Fibroblast of skin of back (primary cell): ENCODE measurements at regions not wholly inside any gene's neighbourhood (a gene's known extent, or its start where the extent isn't known, plus 50 kb on each side); places are given as distances from the start of the nearest gene placed in this dataset.

ENCODE experiments used
- DNase-seq: peaks from one replicate; pipeline ENCODE4 v3.0.0-alpha.2; 2013

GRCh38 chr22:49363526-49364230 is 464.0 kb downstream of the BRD1 start:
- DNase-seq: no peak

GRCh38 chr22:49362211-49362839 is 465.3 kb downstream of the BRD1 start:
- no peak for DNase-seq

GRCh38 chr22:49361164-49361563 is 466.5 kb downstream of the BRD1 start:
- no peak for DNase-seq

- DNase-seq: peak; percentile 42
Measured at GRCh38 chr22:49360746-49361145, 466.9 kb downstream of the BRD1 start.

- no peak for DNase-seq
Measured at GRCh38 chr22:49359076-49359475, 468.6 kb downstream of the BRD1 start.

GRCh38 chr22:49357661-49358440 is 469.8 kb downstream of the BRD1 start:
- DNase-seq: no peak

- DNase-seq: no peak
Measured at GRCh38 chr22:49356428-49356827, 471.2 kb downstream of the BRD1 start.

- no peak for DNase-seq
Measured at GRCh38 chr22:49355211-49355920, 472.3 kb downstream of the BRD1 start.

GRCh38 chr22:49354516-49355210 is 473.0 kb downstream of the BRD1 start:
- DNase-seq: peak; percentile 83

GRCh38 chr22:49353235-49353634 is 474.4 kb downstream of the BRD1 start:
- no peak for DNase-seq

- no peak for DNase-seq
Measured at GRCh38 chr22:49352361-49353169, 475.1 kb downstream of the BRD1 start.

- DNase-seq: no peak
Measured at GRCh38 chr22:49351761-49352227, 475.9 kb downstream of the BRD1 start.

- DNase-seq: peak; percentile 64
Measured at GRCh38 chr22:49350441-49351121, 477.1 kb downstream of the BRD1 start.

- no peak for DNase-seq
Measured at GRCh38 chr22:49349841-49350381, 477.8 kb downstream of the BRD1 start.

GRCh38 chr22:49349181-49349835 is 478.4 kb downstream of the BRD1 start:
- DNase-seq: no peak

GRCh38 chr22:49348631-49349030 is 479.0 kb downstream of the BRD1 start:
- no peak for DNase-seq

GRCh38 chr22:49347376-49347775 is 480.3 kb downstream of the BRD1 start:
- DNase-seq: no peak

- DNase-seq: no peak
Measured at GRCh38 chr22:49345896-49346295, 481.8 kb downstream of the BRD1 start.

- peak; percentile 26 for DNase-seq
Measured at GRCh38 chr22:49344656-49345055, 483.0 kb downstream of the BRD1 start.

GRCh38 chr22:49344161-49344560 is 483.5 kb downstream of the BRD1 start:
- DNase-seq: peak; percentile 11
